Astrocyte (in vitro differentiated cells and primary cell): ENCODE measurements at regions not wholly inside any gene's neighbourhood (a gene's known extent, or its start where the extent isn't known, plus 50 kb on each side); places are given as distances from the start of the nearest gene placed in this dataset.

Source experiments
- DNase-seq: peaks from one replicate; pipeline ENCODE4 v3.0.0-alpha.2; 2010; ENCODE audit warnings: low read depth
- FAIRE-seq: peaks from 2 replicates; lab custom pipeline; 2011; peaks lifted over from hg19 to GRCh38; lab: Jason Lieb, UNC
- H2AFZ ChIP-seq: 2 replicates; pipeline ENCODE4 v1.6.0; 2012; ENCODE audit warnings: low read depth, low read length, inconsistent platforms
- H3K27ac ChIP-seq: 2 replicates; pipeline ENCODE4 v1.5.1; 2011; ENCODE audit warnings: low read depth, low read length, inconsistent platforms
- H3K27me3 ChIP-seq: 2 replicates; pipeline ENCODE4 v1.6.0; 2011; ENCODE audit warnings: low read length, inconsistent platforms; ENCODE audit not compliant: insufficient read depth
- H3K36me3 ChIP-seq: 2 replicates; pipeline ENCODE4 v1.5.1; 2011; ENCODE audit warnings: low read length, inconsistent platforms; ENCODE audit not compliant: insufficient read depth
- H3K4me1 ChIP-seq: 2 replicates; pipeline ENCODE4 v1.5.1; 2011; ENCODE audit warnings: low read length, inconsistent platforms; ENCODE audit not compliant: insufficient read depth
- H3K4me2 ChIP-seq: 2 replicates; pipeline ENCODE4 v1.6.0; 2012; ENCODE audit warnings: low read length, inconsistent platforms
- H3K4me3 ChIP-seq: 2 replicates; pipeline ENCODE4 v1.5.1; 2011; ENCODE audit warnings: low read depth, mild to moderate bottlenecking, low read length, inconsistent platforms; ENCODE audit not compliant: insufficient read depth
- H3K79me2 ChIP-seq: 2 replicates; pipeline ENCODE4 v1.6.0; 2012; ENCODE audit warnings: mild to moderate bottlenecking, low read length, inconsistent platforms; ENCODE audit not compliant: insufficient read depth
- H3K9ac ChIP-seq: 2 replicates; pipeline ENCODE4 v1.6.0; 2012; ENCODE audit warnings: mild to moderate bottlenecking, low read length, inconsistent platforms
- H3K9me3 ChIP-seq: 2 replicates; pipeline ENCODE4 v1.5.1; 2012; ENCODE audit warnings: low read depth, mild to moderate bottlenecking, low read length, inconsistent platforms; ENCODE audit not compliant: insufficient read depth
- H4K20me1 ChIP-seq: 2 replicates; pipeline ENCODE4 v1.6.0; 2012; ENCODE audit warnings: low read length, inconsistent platforms; ENCODE audit not compliant: insufficient read depth
- H3K27ac Mint-ChIP-seq: one replicate; pipeline ENCODE4 v1.8.0; 2021; ENCODE audit warnings: mild to moderate bottlenecking, mixed read lengths; ENCODE audit not compliant: unreplicated experiment
- H3K27me3 Mint-ChIP-seq: one replicate; pipeline ENCODE4 v1.8.0; 2021; ENCODE audit warnings: low read depth, mixed read lengths; ENCODE audit not compliant: unreplicated experiment
- H3K36me3 Mint-ChIP-seq: one replicate; pipeline ENCODE4 v1.8.0; 2021; ENCODE audit warnings: low read depth, mixed read lengths; ENCODE audit not compliant: unreplicated experiment
- H3K4me1 Mint-ChIP-seq: one replicate; pipeline ENCODE4 v1.8.0; 2021; ENCODE audit warnings: low read depth, mixed read lengths; ENCODE audit not compliant: unreplicated experiment
- H3K4me3 Mint-ChIP-seq: one replicate; pipeline ENCODE4 v1.8.0; 2021; ENCODE audit warnings: mild to moderate bottlenecking, moderate library complexity, mixed read lengths; ENCODE audit not compliant: unreplicated experiment
- H3K9me3 Mint-ChIP-seq: one replicate; pipeline ENCODE4 v1.8.0; 2021; ENCODE audit warnings: mild to moderate bottlenecking, mixed read lengths; ENCODE audit not compliant: unreplicated experiment
- CTCF ChIP-seq: IDR thresholded peaks from 2 replicates; pipeline ENCODE4 v1.5.1; 2011; ENCODE audit warnings: low read depth, mild to moderate bottlenecking, inconsistent platforms, low read length, moderate library complexity; ENCODE audit not compliant: insufficient read depth
- EZH2 ChIP-seq: IDR thresholded peaks from 2 replicates; pipeline ENCODE4 v1.6.1; 2012; ENCODE audit warnings: mild to moderate bottlenecking, low read length, inconsistent platforms; ENCODE audit not compliant: insufficient read depth

- no peaks in the 10 kb centered on the region for H3K27me3 Mint-ChIP-seq
- Histone ChIP-seq H3K27ac (no peak overlapping the region), H3K9ac (no peak overlapping the region), H3K36me3 (no peaks in the 10 kb centered on the region), H4K20me1 (no peaks in the 10 kb centered on the region), H3K4me3 (no peak overlapping the region), H3K4me1 (no peaks in the 10 kb centered on the region), H2AFZ (no peak overlapping the region), H3K9me3 (peaks cover 2% of the 10 kb centered on the region), H3K79me2 (no peaks in the 10 kb centered on the region), H3K27me3 (no peaks in the 10 kb centered on the region), H3K4me2 (no peak overlapping the region)
- no peaks in the 10 kb centered on the region for H3K9me3 Mint-ChIP-seq
- no peaks in the 10 kb centered on the region for H3K36me3 Mint-ChIP-seq
- no peak for TF ChIP-seq EZH2
- TF ChIP-seq CTCF: no peak
- no peaks in the 10 kb centered on the region for H3K4me1 Mint-ChIP-seq
- no peak overlapping the region for H3K4me3 Mint-ChIP-seq
- DNase-seq (no peak), FAIRE-seq (no peak)
- no peak overlapping the region for H3K27ac Mint-ChIP-seq
These were observed 776.6 kb downstream of the AMY1C start for GRCh38 chr1:104526158-104526795.

- H3K4me1 Mint-ChIP-seq: no peaks in the 10 kb centered on the region
- no peaks in the 10 kb centered on the region for H3K27me3 Mint-ChIP-seq
These were observed 782.3 kb downstream of the AMY1C start for GRCh38 chr1:104531990-104532389.

More at GRCh38 chr1:104531990-104532389, 782.3 kb downstream of the AMY1C start:
- Mint-ChIP-seq H3K36me3 (no peaks in the 10 kb centered on the region), H3K27ac (no peak overlapping the region), H3K4me3 (no peak overlapping the region), H3K9me3 (no peaks in the 10 kb centered on the region)
- DNase-seq (no peak), FAIRE-seq (no peak)
- Histone ChIP-seq H3K79me2 (no peaks in the 10 kb centered on the region), H3K27ac (no peak overlapping the region), H3K36me3 (no peaks in the 10 kb centered on the region), H3K4me3 (no peak overlapping the region), H3K9ac (no peak overlapping the region), H4K20me1 (no peaks in the 10 kb centered on the region), H3K27me3 (no peaks in the 10 kb centered on the region), H3K9me3 (no peaks in the 10 kb centered on the region), H3K4me1 (no peaks in the 10 kb centered on the region), H2AFZ (no peak overlapping the region), H3K4me2 (no peak overlapping the region)
- TF ChIP-seq EZH2 (no peak), CTCF (no peak)
